C4-2B (cell line): ENCODE measurements at regions not wholly inside any gene's neighbourhood (a gene's known extent, or its start where the extent isn't known, plus 50 kb on each side); places are given as distances from the start of the nearest gene placed in this dataset.

Experiments
- CTCF ChIP-seq: fragments of 450-650 bp; conservative IDR thresholded peaks from 2 replicates; pipeline ENCODE4 v1.5.1; 2017; ENCODE audit warnings: mild to moderate bottlenecking
- ZFX ChIP-seq: fragments of 450-650 bp; IDR thresholded peaks from 2 replicates; pipeline ENCODE4 v1.6.1; 2017

GRCh38 chr22:48235744-48236143, 1473.3 kb downstream of the TBC1D22A start:
- no peak for TF ChIP-seq CTCF
- no peak for TF ChIP-seq ZFX
